NCI-H187 (cell line): ENCODE measurements at regions not wholly inside any gene's neighbourhood (a gene's known extent, or its start where the extent isn't known, plus 50 kb on each side); places are given as distances from the start of the nearest gene placed in this dataset.

Experiments
- DNase-seq, 2 experiments: peaks; one replicate each; lab custom pipeline; 2025; lab: John Stamatoyannopoulos, UW

- DNase-seq: no peak
Measured at GRCh38 chr4:33316578-33316977, 2596.4 kb downstream of the PCDH7 start.

- no peak for DNase-seq
Measured at GRCh38 chr4:33323393-33323792, 2603.2 kb downstream of the PCDH7 start.

GRCh38 chr4:33334416-33334815 lies 2614.2 kb downstream of the PCDH7 start:
- no peak for DNase-seq

- no peak for DNase-seq
Measured at GRCh38 chr4:33339762-33340161, 2619.6 kb downstream of the PCDH7 start.

GRCh38 chr4:33340168-33340567 lies 2620.0 kb downstream of the PCDH7 start:
- no peak for DNase-seq

- DNase-seq: no peak
Measured at GRCh38 chr4:33349376-33349775, 2629.2 kb downstream of the PCDH7 start.

- no peak for DNase-seq
Measured at GRCh38 chr4:33357121-33357520, 2637.0 kb downstream of the PCDH7 start.

- no peak for DNase-seq
Measured at GRCh38 chr4:33369446-33369845, 2649.3 kb downstream of the PCDH7 start.

- no peak for DNase-seq
Measured at GRCh38 chr4:33381816-33382215, 2661.6 kb downstream of the PCDH7 start.

GRCh38 chr4:33386764-33387163 lies 2666.6 kb downstream of the PCDH7 start:
- no peak for DNase-seq

GRCh38 chr4:33390976-33391375 lies 2670.8 kb downstream of the PCDH7 start:
- DNase-seq: no peak

GRCh38 chr4:33395731-33396485 lies 2675.7 kb downstream of the PCDH7 start:
- no peak for DNase-seq

- DNase-seq: no peak
Measured at GRCh38 chr4:33400504-33400903, 2680.3 kb downstream of the PCDH7 start.

GRCh38 chr4:33407496-33407895 lies 2687.3 kb downstream of the PCDH7 start:
- no peak for DNase-seq

- DNase-seq: no peak
Measured at GRCh38 chr4:33411182-33411581, 2691.0 kb downstream of the PCDH7 start.

- no peak for DNase-seq
Measured at GRCh38 chr4:33421887-33422286, 2701.7 kb downstream of the PCDH7 start.

GRCh38 chr4:33422656-33423055 lies 2702.5 kb downstream of the PCDH7 start:
- no peak for DNase-seq

GRCh38 chr4:33425936-33426335 lies 2705.8 kb downstream of the PCDH7 start:
- DNase-seq: no peak

- DNase-seq: no peak
Measured at GRCh38 chr4:33427676-33428075, 2707.5 kb downstream of the PCDH7 start.

- no peak for DNase-seq
Measured at GRCh38 chr4:33429971-33430370, 2709.8 kb downstream of the PCDH7 start.

- no peak for DNase-seq
Measured at GRCh38 chr4:33437406-33437805, 2717.2 kb downstream of the PCDH7 start.

GRCh38 chr4:33446953-33447352 lies 2726.8 kb downstream of the PCDH7 start:
- DNase-seq: no peak

GRCh38 chr4:33448948-33449347 lies 2728.8 kb downstream of the PCDH7 start:
- DNase-seq: no peak

GRCh38 chr4:33453436-33453835 lies 2733.3 kb downstream of the PCDH7 start:
- no peak for DNase-seq
